Hepatocyte (in vitro differentiated cells): ENCODE measurements at regions not wholly inside any gene's neighbourhood (a gene's known extent, or its start where the extent isn't known, plus 50 kb on each side); places are given as distances from the start of the nearest gene placed in this dataset.

Experiments
- CTCF ChIP-seq: fragments of 200-600 bp; sonication (generic); IDR thresholded peaks from 2 replicates; pipeline ENCODE4 v1.5.1; 2016; ENCODE audit warnings: antibody characterized with exemption, mild to moderate bottlenecking; ENCODE audit not compliant: poor library complexity
- EZH2 ChIP-seq: fragments of 200-600 bp; sonication (generic); IDR thresholded peaks from 2 replicates; pipeline ENCODE4 v1.6.1; 2016; ENCODE audit warnings: antibody characterized with exemption, mild to moderate bottlenecking, borderline replicate concordance

- TF ChIP-seq CTCF (no peak), EZH2 (no peak)
Measured at GRCh38 chr9:120256146-120256545, 323.8 kb downstream of the CDK5RAP2 start.
